Fibroblast of villous mesenchyme (primary cell): ENCODE measurements at regions not wholly inside any gene's neighbourhood (a gene's known extent, or its start where the extent isn't known, plus 50 kb on each side); places are given as distances from the start of the nearest gene placed in this dataset.
A peak's percentile ranks its signal among the peaks of the same experiment; 100 is the strongest.

ENCODE experiments used
- DNase-seq: peaks from one replicate; pipeline ENCODE4 v3.0.0-alpha.2; 2010; ENCODE audit warnings: low read depth
- H3K4me3 ChIP-seq: 2 replicates; pipeline ENCODE4 v1.5.1; 2011; ENCODE audit warnings: low read depth, mild to moderate bottlenecking, low read length
- CTCF ChIP-seq: IDR thresholded peaks from 2 replicates; pipeline ENCODE4 v1.5.1; 2012; ENCODE audit warnings: low read depth, mild to moderate bottlenecking, low read length; ENCODE audit not compliant: insufficient read depth

- no peak for DNase-seq
- no peak overlapping the region for H3K4me3 ChIP-seq
- TF ChIP-seq CTCF, result no peak
Measured at GRCh38 chr3:153042088-153042487, 119.9 kb upstream of the RAP2B start.

DNA sequence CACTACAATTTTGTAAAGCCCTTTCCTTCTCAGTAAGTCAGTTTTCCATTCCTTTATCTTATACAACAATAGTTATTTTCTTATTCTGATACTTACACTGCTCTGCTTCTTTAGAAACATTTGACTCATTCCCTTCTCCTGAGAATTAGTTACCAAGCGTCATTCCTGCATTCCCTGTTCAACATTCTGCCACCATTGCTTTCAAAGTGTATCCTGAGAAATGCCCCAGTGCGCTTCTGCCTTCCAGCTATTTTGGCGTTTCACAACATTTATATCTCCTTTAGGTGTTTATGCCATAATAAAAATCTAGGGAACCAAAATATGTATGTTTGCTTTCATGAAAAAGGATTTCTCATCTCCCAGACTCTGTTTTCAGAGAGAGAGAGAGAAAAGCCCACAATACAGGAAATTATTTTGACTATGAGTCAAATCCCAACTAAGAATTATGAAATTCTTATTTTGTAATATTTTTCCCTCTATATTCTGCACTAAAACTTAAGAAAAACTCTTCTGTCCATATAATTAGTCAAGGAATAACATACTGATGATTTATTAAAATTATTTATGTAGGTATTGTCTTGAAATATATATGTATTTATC, 118.2 kb upstream of the RAP2B start:
- DNase-seq, result peak; percentile 60
- no peak for TF ChIP-seq CTCF

GRCh38 chr3:153045150-153045549, 116.9 kb upstream of the RAP2B start:
- no peak overlapping the region for H3K4me3 ChIP-seq
- TF ChIP-seq CTCF, result no peak
- DNase-seq, result no peak

More for the DNA sequence above, 118.2 kb upstream of the RAP2B start:
- H3K4me3 ChIP-seq, result no peak overlapping the region

GRCh38 chr3:153050978-153051377, 111.0 kb upstream of the RAP2B start:
- H3K4me3 ChIP-seq, result no peak overlapping the region
- no peak for TF ChIP-seq CTCF
- no peak for DNase-seq

DNA sequence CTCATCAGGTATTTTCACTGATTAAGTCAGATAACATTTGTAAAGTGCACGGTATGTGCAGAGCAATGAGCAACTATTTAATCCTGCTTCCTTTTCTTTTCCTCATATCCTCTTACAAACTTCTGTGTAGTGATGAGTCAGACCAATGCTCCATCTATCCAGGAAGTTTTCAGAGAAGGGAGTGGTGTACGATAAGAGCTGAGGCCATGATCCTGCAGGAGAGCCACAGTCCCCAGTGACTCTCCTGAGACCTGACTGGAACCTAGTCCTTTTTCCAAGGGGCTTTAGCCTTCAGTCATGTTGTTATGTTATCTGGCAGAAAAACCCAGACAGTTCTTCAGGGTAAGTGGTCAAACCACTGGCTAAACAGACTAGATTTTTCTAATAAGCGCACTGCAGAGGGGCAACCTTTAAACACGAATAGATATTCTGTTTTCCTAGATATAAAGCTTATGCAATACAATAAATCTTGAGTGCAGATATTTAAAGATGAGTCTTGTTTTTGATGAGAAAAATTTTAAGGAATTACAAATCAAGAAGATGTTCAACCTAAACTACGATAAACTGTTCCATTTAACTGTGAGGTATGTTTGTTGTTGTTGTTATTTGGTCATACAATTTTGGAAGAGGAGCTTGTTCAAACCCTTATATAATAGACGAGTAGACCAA, 110.5 kb upstream of the RAP2B start:
- TF ChIP-seq CTCF, result no peak
- peak; percentile 75 for DNase-seq
- H3K4me3 ChIP-seq, result no peak overlapping the region

DNA sequence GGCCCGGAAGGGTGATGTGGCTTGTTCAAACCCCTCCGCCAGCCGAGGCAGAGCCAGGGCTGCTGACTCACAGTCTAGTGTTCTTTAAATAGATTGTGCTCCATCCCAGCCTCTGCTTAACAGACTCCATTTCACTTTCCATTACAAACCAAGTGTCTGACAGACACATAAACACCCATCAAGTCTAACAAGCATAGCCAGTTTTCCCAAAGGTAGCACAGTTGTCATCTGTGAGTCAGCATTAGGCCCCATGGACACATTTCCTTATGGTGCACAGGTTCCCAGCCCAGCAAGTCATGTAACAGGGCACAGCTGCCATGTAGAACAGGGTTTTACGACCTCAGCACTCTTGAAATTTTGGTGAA, 109.9 kb upstream of the RAP2B start:
- peak; percentile 84 for DNase-seq
- no peak for TF ChIP-seq CTCF
- H3K4me3 ChIP-seq, result no peak overlapping the region

DNA sequence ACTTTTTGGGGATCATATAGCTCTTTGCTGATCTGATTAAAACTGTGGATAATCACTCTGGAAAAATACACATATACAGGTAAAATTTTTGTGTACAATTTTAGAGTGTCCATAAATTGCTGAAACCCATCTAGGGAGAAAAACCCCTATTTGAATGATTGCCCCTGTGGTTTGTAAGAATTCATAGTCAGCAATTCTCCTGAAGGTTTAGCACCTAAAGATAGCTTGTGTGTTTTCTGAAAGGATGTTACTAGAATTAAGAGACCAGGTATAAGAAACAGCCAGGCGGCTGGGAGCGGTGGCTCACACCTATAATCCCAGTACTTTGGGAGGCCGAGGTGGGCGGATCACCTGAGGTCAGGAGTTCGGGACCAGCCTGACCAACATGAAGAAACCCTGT, 106.8 kb upstream of the RAP2B start:
- no peak for DNase-seq
- TF ChIP-seq CTCF, result no peak
- H3K4me3 ChIP-seq, result no peak overlapping the region
